ENCODE measurements at regions not wholly inside any gene's neighbourhood (a gene's known extent, or its start where the extent isn't known, plus 50 kb on each side); places are given as distances from the start of the nearest gene placed in this dataset.

DNA sequence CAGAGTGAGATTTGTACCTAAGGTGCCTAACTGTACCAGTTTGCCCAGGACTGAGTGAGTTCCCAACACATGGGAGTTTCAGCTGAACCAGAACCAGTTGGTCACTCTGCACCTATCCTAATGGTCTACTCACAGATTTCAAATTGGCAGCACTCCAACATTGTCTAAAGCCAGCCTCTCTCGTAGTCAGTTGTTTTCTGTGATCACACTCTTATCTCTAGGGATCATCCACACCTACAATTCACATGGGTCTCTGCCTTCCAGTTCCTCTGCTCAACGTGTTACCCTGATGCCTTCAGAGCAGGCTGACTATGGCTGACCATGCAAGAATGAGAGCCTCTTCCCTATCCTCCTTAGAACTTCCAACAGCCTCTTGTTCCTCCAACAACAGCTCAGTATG, 624.8 kb downstream of the NTRK3 start:
- TF ChIP-seq, protein P1, sequence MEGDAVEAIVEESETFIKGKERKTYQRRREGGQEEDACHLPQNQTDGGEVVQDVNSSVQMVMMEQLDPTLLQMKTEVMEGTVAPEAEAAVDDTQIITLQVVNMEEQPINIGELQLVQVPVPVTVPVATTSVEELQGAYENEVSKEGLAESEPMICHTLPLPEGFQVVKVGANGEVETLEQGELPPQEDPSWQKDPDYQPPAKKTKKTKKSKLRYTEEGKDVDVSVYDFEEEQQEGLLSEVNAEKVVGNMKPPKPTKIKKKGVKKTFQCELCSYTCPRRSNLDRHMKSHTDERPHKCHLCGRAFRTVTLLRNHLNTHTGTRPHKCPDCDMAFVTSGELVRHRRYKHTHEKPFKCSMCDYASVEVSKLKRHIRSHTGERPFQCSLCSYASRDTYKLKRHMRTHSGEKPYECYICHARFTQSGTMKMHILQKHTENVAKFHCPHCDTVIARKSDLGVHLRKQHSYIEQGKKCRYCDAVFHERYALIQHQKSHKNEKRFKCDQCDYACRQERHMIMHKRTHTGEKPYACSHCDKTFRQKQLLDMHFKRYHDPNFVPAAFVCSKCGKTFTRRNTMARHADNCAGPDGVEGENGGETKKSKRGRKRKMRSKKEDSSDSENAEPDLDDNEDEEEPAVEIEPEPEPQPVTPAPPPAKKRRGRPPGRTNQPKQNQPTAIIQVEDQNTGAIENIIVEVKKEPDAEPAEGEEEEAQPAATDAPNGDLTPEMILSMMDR (conservative IDR thresholded peaks at IDR 0.05 in 1 of 2, IDR thresholded peaks at IDR 0.05 in 1 of 2; ENCODE audit: extremely low read depth in 1 of 2, insufficient read depth in 1 of 2, low read depth in 1 of 2, low read length in 2 of 2): no peak
- no peak for TF ChIP-seq EZH2 (IDR thresholded peaks at IDR 0.05; ENCODE audit: borderline replicate concordance, low read length)

All from mammary epithelial cell (primary cell).